HG03439 (cell line): ENCODE measurements at regions not wholly inside any gene's neighbourhood (a gene's known extent, or its start where the extent isn't known, plus 50 kb on each side); places are given as distances from the start of the nearest gene placed in this dataset.

ENCODE experiments used
- ATAC-seq: cut with Tn5 transposase; IDR thresholded peaks from one replicate; pipeline ENCODE4 v1.9.1; 2021; ENCODE audit warnings: mild to moderate bottlenecking, moderate library complexity; ENCODE audit not compliant: unreplicated experiment

DNA sequence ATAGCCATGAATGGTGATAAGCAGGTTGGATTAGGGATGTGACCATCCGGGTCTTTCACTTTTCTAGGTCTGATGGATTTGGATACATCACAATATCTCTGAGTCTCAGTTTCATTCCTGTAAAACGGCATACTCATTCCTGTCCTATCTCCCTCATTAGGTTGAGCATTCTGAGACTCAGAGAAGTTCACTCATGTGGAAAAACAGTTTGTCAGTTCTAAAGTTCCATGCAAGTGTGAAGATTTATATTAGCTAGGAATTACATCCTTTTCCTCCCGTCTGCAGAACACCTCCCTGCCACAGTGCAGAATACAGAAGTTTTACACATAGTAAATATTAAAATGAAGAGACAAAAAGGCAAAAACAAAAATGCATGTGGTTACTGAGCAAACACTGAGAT is 94.2 kb upstream of the SLC25A13 start:
- no peak for ATAC-seq

DNA sequence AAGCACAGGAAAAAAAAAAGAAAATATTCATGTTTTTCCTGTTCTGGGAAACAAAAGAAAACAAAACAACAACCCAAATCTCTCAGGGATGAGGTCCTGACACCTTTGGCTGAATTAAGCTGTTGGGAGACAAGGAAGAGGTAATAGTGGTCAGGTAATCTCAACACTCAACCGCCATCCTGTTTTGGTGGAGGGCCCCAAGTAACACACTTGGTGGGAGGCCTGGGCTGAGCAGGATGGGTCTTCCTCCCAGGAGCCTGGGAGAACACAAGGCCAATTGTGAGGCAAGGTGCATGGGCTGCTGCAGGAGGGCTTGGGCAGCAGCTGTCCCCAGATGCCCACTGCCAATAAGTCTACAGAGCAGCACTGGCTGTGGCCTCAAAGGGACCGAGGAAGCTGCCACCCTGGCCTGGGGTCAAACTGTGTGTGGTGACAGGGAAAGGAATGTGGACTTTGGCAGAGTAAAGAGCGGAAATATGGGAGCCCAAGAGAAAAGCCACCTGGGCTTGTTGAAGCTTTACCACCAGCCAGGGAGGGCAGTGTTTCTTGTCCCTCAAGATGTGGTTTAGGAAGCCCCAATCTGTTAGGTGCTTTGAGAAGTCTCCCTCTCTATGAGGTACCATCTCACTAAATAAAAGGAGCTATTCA is 93.5 kb upstream of the SLC25A13 start:
- ATAC-seq: no peak

DNA sequence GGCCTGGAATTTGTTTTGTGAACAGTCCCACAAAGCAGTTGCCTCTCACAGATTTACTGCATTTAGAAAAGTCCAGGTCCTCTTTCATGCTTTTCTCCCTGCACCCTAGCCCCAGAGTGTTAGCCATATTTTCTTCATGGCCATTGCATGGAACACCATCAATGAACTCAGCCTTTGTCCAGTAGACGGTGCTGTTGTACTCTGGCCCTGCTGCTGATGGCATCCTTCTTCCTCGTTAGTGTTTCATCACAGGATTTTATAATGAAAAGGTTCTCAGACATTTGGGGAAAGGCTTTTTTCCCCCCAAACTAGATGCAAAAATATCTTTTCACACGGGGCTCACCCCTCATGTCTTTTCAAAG is 93.0 kb upstream of the SLC25A13 start:
- no peak for ATAC-seq

DNA sequence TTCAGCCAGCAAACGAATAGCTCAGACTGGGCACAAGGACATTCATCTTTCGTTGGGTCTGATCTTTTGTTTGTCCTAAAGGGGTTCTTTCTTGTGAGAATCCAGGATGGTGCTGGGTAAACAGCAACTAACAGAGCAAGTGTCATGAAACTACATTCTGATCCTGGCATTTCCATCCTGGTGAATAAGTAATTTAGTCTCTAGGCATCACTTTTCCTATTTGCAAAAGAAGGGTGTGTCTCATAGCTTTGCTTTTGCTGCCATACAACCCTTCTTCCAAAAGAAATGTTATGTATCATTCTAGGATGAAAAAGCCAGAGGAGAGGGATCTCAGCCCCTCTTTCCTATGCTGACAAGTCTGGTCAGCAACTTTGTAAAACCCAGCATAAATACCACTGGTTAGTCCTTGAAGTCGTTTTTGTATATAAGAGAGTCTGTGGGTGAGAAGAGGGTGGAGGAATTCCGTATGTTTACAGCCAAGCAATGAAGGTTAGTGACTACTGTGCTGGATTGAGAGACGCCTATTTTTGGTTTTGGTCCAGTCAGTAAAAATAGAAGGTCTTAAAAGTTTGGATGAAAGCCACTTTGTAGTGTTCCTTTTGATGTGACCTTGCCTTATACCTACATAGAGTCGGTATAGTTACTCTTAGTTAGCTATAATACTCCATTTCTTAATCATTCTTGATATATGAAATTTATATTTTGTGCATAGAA is 88.4 kb upstream of the SLC25A13 start:
- no peak for ATAC-seq

DNA sequence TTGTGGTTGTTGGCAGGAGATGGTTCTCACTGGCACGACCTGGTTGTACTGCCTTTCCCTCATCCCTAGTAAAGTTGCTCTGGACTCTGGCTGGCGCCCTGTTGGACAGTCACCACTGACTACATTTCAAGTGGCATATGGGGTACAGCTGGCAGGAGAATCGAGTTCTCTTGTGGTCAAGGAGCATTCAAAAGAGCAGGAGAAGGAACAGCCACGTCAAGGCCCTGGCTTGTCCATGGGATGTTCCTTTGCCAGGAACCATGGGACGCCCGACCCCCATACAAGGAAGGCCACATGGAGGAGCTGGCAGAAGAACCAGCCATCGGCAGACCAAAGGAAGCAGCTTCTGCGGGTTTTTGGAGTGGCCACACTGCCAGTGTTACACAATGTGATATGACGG is 87.0 kb upstream of the SLC25A13 start:
- no peak for ATAC-seq

DNA sequence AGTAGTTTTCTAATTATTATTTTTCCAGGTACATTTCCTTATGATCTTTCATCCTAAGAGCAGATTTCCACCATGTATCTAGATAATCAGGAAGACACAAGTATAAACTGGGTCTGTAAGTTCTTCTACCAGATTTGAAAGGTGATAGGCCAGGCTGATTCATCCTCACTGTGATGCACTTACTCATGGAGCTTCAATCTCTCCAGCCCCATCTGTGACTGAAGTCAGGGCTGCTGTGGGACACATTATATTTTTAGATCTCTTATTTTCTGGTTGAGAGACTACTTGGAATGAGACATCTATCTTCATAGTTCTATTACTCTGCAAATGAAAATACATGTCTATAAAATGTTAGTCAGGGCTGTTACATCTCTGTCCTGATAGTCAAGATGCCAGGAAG is 85.5 kb upstream of the SLC25A13 start:
- ATAC-seq: no peak

DNA sequence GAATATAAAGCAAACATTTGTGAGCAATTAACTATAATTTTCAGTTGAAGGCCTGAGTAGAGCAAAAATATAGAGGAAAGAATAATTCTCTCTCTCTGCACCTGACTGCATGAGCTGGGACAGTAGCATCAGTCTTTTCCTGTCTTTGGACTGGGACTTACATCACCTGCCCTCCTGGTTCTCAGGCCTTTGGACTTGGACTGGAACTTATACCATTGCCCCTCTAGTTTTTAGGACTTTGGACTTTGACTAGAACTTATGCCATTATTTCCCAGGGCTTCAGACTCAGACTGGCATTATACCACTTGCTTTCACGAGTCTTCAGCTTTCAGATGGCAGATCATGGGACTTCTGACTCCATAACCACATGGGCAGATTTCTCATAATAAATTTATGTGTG is 81.0 kb upstream of the SLC25A13 start:
- no peak for ATAC-seq

DNA sequence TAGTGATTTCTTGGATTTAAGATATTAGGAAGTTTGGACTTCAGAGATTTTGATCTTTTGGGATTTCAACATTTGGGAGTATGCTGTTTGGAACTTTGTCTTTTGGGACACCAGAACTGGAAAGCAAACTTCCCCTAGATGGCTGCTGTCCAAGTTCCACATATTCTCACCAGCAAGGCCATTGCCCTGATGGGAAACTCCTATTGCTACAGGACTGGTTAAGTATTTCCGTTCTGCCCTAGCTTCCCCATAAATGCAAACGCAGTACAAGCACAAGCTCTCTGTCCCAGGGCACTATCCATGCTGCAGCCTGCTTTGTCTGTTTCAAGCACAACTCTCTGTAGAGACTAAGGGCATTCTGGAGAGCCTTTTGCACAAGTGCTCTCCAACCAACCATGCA is 79.3 kb upstream of the SLC25A13 start:
- no peak for ATAC-seq

DNA sequence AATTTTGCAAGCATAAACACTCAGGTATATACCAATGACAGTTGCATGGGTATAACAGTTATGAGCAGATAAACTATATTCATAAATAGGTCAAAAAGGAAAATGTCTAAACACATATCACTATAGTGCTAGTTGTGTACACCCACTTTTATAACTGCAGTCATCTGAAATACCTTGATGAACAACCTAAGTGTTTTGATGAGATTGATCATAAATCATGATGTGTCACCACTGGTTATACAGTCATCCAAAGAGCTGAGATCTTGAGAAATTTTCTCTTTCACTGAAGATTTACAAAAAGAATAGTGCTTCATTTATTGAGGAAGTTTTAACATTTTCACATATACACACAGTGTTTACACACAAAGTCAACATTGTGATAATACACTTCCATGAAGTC is 78.6 kb upstream of the SLC25A13 start:
- no peak for ATAC-seq

DNA sequence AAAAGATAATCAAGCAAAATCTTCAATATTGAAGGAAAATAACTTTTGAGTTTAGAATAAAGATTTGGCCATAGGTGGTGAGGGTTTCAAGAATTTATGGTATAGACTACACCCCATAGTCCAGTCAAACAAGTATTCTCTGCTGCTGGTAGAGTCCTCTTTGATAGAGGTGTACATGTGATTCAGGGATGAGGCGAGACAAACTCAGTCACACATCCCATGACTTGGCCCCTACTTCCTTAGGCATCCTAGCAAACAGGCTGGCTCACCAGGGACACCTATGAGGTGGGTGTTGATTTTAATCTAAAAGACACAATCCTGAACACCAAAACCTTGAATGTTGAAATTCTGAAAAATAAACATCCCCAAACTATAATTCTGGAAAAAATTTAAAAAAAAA is 78.1 kb upstream of the SLC25A13 start:
- ATAC-seq: no peak

DNA sequence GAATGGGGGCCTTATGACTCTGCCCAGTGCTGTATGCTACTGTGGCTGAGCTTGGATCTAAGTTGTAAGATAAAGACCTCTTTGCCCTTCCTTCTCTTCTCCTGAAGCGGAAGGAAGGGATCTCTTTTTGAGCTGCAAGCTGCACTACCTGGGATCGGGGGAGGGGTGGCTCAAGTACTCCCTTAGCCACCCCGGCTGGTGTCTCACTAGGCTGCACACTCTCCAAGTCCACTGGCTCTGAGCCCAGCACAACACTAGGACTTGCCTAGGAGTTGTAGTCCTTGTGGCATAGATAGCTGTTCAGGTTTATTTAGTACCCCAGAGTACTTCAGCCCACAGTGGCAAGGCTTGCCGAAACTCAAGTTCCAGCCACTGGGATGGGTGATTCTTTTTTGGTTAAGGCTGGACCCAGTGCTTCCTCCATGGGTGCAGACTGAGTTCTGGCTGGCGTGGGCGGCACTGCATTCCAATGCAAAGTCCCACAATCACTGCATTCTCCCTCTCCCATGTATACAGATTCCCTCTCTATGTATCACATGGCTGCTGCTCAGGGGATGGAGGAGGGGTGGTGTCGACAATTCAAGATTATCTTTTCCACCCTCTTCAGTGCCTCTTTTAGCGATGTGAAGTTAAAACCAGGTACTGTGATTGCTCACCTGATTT is 76.2 kb upstream of the SLC25A13 start:
- ATAC-seq: no peak

DNA sequence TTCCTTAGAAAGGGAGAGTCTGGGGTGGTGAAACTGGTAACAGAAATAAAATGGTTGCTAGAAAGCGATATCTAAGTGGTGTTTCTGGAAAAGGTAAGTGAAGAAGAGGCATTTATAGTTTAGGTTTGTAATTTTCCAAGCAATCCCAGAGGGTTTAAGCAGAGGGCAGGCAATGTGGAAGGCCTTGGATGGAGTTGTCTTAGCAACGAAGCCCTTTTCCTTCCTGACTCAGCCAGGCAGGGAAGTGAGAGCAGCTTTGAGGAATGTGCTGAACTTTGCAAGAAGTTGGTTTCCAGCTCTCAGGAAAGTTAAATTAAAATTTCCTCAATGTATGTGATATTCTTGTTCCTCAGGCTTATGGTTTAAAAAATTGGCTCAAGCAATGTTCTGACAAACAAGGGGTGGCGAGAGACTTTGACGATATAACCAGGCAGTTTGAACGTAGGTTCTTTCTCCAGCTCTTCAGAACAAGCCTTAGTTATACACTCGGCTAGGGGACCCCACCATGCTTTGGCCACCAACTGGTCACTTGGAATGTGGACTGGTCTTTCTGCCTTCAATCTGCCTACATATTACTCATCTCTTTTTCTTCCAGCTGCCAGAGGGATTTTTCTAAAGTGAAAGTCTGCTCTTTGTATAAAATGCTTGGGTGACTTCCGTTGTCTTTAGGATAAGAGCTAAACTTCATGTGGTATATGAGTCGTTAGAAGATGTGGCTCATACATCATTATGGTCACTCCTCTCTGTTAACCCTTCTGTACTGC is 66.9 kb upstream of the SLC25A13 start:
- no peak for ATAC-seq

DNA sequence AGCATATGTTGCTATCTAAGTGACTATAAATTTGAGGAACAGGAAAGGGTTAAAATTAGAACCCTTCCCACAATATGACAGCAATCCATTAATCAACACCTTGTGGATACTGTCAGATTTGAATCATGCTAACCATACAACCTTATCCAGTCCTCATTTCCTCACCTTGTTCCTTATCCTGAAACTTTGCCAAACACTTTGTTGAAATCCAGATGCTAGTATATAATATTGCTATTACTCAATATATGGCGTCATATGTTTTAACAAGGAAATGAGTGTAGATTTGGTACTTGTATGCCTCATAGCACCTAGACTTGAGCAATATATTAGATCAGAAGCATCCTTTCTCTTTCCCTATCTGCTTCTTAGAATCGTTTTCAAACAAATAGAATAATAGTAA is 66.3 kb upstream of the SLC25A13 start:
- no peak for ATAC-seq

DNA sequence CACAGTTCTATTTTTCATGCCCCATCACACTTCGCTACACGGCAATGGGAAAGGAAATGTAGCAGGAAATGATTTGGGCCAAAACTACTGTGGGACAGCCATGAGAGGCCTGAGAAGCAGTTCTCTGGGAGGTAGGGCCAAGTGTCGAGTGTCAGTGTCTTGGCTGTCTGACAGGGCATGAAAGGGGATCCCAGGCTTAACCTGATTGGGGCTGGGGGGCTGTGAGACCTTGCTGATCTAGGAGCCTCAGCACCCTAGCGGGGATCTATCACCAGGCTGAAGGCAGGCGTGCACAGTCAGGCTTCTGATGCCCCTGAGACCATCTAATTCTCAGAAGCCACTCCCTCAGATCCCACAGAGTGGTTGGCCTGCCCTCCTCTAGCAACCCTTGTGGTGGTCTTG is 58.2 kb upstream of the SLC25A13 start:
- no peak for ATAC-seq

DNA sequence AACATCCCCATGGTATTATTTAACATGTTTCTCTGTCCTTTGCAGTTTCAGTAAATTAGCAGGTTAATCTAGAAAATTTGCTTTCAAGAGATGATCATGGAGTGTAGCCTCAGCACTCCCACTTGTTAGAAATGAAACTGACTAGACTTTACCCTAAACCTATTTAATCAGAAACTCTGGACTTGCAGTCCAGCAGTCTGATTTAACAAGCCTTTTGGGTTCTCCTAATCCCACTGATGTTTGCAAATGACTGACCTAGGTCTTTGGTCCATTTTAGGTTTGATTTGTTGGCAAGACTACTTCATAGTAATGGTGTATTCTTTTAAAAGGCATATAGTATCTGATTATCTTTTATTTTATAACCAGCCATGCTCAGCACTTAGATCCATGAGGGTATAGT is 55.5 kb upstream of the SLC25A13 start:
- ATAC-seq: no peak
